ENCODE measurements at regions not wholly inside any gene's neighbourhood (a gene's known extent, or its start where the extent isn't known, plus 50 kb on each side); places are given as distances from the start of the nearest gene placed in this dataset.

GRCh38 chr4:187889651-187890050 is 105.9 kb upstream of the ZFP42 start:
- Histone ChIP-seq H4K20me1 (ENCODE audit: control insufficient read depth, insufficient read depth, low read length, poor library complexity, severe bottlenecking) (no peaks in the 10 kb centered on the region), H3K27me3 (replicated peaks in 1 of 4; ENCODE audit: control extremely low read depth in 1 of 4, control insufficient read depth in 3 of 4, insufficient read depth in 4 of 4, low read length in 3 of 4) (no peaks in the 10 kb centered on the region), H2AFZ (ENCODE audit: insufficient read depth, low read depth, low read length, poor library complexity, severe bottlenecking) (no peak overlapping the region), H3K9ac (ENCODE audit: low read length) (no peak overlapping the region), H3K4me3 (ENCODE audit: control extremely low read depth in 1 of 5, extremely low read depth in 1 of 5, insufficient read depth in 1 of 5, low read depth in 2 of 5, low read length in 4 of 5) (no peak overlapping the region), H3K9me3 (ENCODE audit: control extremely low read depth in 1 of 3, control insufficient read depth in 2 of 3, insufficient read depth in 1 of 3, low read length in 2 of 3) (no peaks in the 10 kb centered on the region), H3K36me3 (replicated peaks in 1 of 2; ENCODE audit: control extremely low read depth in 1 of 2, control insufficient read depth in 1 of 2, extremely low read depth in 1 of 2, insufficient read depth in 2 of 2, low read length in 1 of 2) (no peaks in the 10 kb centered on the region), H3K4me2 (replicated peaks; ENCODE audit: low read depth, low read length, poor library complexity, severe bottlenecking) (no peak overlapping the region), H3K79me2 (ENCODE audit: control insufficient read depth, insufficient read depth, low read length) (no peaks in the 10 kb centered on the region), H3K4me1 (ENCODE audit: control insufficient read depth in 2 of 2, insufficient read depth in 2 of 2, low read length in 2 of 2) (no peaks in the 10 kb centered on the region), H3K27ac (ENCODE audit: low read length in 2 of 2) (no peak overlapping the region)
- Mint-ChIP-seq H3K27ac (no peak overlapping the region), H3K4me3 (no peak overlapping the region), H3K9me3 (ENCODE audit: insufficient read depth) (peaks cover 9% of the 10 kb centered on the region), H3K27me3 (no peaks in the 10 kb centered on the region), H3K4me1 (no peaks in the 10 kb centered on the region)
- TF ChIP-seq EZH2 (IDR thresholded peaks at IDR 0.05; ENCODE audit: borderline replicate concordance, insufficient read depth, low read depth, low read length, poor library complexity, severe bottlenecking) (no peak), CTCF (IDR thresholded peaks at IDR 0.05) (no peak)
- DNase-seq, result no peak
- CTCF ChIA-PET, result no interaction called here
- POLR2A ChIA-PET, result no interaction called here
- WGBS (ENCODE audit: insufficient coverage), result 80% methylated on average over 3 of the region's 6 CpGs
- ATAC-seq (ENCODE audit: low read depth), result no peak
- intact Hi-C loops (cut with micrococcal nuclease), result no loop called here

DNA sequence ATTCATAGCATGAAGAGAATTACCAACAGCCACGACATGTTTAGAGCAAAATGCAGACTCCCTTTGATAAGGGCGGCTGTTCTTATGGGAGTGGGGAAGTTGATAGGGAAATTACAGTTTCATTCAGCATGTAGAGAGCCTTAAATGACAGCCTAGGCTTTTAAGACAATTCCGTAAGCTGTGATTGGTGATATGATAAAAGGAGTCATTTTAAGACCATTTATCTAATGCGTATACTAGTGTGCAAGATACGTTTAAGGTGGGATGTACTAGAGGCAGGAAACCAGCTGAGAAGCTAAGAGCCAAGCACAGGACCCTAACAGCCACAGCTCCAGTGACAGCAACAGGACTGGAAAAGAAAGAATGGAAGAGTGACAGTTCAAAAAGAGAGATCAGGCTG is 102.2 kb upstream of the ZFP42 start:
- H3K27ac Mint-ChIP-seq, result no peak overlapping the region

More for the DNA sequence above, 102.2 kb upstream of the ZFP42 start:
- H4K20me1 ChIP-seq (ENCODE audit: control insufficient read depth, insufficient read depth, low read length, poor library complexity, severe bottlenecking), result no peaks in the 10 kb centered on the region
- H3K9ac ChIP-seq (ENCODE audit: low read length), result no peak overlapping the region
- TF ChIP-seq CTCF (IDR thresholded peaks at IDR 0.05), result no peak
- no peak for TF ChIP-seq EZH2 (IDR thresholded peaks at IDR 0.05; ENCODE audit: borderline replicate concordance, insufficient read depth, low read depth, low read length, poor library complexity, severe bottlenecking)
- no peak overlapping the region for H3K4me3 Mint-ChIP-seq
- H3K27me3 Mint-ChIP-seq, result no peaks in the 10 kb centered on the region
- no peaks in the 10 kb centered on the region for H3K79me2 ChIP-seq (ENCODE audit: control insufficient read depth, insufficient read depth, low read length)
- H3K36me3 ChIP-seq (replicated peaks in 1 of 2; ENCODE audit: control extremely low read depth in 1 of 2, control insufficient read depth in 1 of 2, extremely low read depth in 1 of 2, insufficient read depth in 2 of 2, low read length in 1 of 2), result no peaks in the 10 kb centered on the region
- H3K4me1 ChIP-seq (ENCODE audit: control insufficient read depth in 2 of 2, insufficient read depth in 2 of 2, low read length in 2 of 2), result no peaks in the 10 kb centered on the region
- ChIA-PET POLR2A (no interaction called here), CTCF (no interaction called here)
- 100% methylated on average over 3 of the region's 5 CpGs for WGBS (ENCODE audit: insufficient coverage)
- H3K4me3 ChIP-seq (ENCODE audit: control extremely low read depth in 1 of 5, extremely low read depth in 1 of 5, insufficient read depth in 1 of 5, low read depth in 2 of 5, low read length in 4 of 5), result no peak overlapping the region
- no peaks in the 10 kb centered on the region for H3K27me3 ChIP-seq (replicated peaks in 1 of 4; ENCODE audit: control extremely low read depth in 1 of 4, control insufficient read depth in 3 of 4, insufficient read depth in 4 of 4, low read length in 3 of 4)
- H3K4me1 Mint-ChIP-seq, result no peaks in the 10 kb centered on the region
- ATAC-seq (ENCODE audit: low read depth), result no peak
- H2AFZ ChIP-seq (ENCODE audit: insufficient read depth, low read depth, low read length, poor library complexity, severe bottlenecking), result no peak overlapping the region
- H3K4me2 ChIP-seq (replicated peaks; ENCODE audit: low read depth, low read length, poor library complexity, severe bottlenecking), result no peak overlapping the region
- DNase-seq, result no peak
- no peak overlapping the region for H3K27ac ChIP-seq (ENCODE audit: low read length in 2 of 2)
- H3K9me3 ChIP-seq (ENCODE audit: control extremely low read depth in 1 of 3, control insufficient read depth in 2 of 3, insufficient read depth in 1 of 3, low read length in 2 of 3), result no peaks in the 10 kb centered on the region
- intact Hi-C loops (cut with micrococcal nuclease), result no loop called here
- peaks cover 7% of the 10 kb centered on the region for H3K9me3 Mint-ChIP-seq (ENCODE audit: insufficient read depth)

Data from B cell (primary cell).